ENCODE measurements at regions not wholly inside any gene's neighbourhood (a gene's known extent, or its start where the extent isn't known, plus 50 kb on each side); places are given as distances from the start of the nearest gene placed in this dataset.

- no peak for DNase-seq
Measured at GRCh38 chr5:54740141-54740540, 222.6 kb downstream of the SNX18 start.

DNA sequence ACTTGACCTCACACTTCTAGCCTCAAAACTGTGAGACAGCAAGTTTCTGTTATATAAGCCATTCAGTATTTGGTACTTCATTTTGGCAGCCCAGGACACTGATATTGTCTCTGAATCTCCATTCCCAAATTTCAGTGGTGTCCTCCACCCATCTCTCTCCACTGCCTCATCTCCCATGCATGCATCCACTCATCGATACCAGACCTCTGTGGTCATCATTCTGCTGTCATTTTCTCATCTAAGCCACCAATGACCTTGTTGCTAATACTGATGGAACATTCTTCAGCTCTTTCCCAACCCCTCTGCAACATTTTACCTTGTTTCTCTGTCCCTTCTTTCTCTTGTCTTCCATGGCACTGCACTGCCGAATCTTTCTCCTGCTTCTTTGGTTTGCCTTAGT is 221.8 kb downstream of the SNX18 start:
- DNase-seq = no peak

DNA sequence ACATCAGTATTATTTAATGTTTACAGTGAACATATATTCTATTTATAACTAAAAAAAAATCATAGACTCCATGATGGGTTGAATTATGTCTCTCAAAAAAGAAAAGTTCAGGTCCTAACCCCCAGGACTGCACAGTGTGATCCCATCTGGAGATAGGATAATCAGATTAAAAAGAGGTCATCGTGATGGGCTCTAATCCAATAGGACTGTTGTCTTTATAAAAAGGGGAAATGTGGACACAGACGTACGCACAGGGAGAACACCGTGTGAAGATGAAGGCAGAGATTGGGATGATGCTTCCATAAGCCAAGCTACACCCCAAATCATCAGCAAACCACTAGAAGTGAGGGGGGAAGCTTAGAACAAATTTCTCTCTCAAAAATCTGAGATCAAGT is 221.4 kb downstream of the SNX18 start:
- DNase-seq = no peak

DNA sequence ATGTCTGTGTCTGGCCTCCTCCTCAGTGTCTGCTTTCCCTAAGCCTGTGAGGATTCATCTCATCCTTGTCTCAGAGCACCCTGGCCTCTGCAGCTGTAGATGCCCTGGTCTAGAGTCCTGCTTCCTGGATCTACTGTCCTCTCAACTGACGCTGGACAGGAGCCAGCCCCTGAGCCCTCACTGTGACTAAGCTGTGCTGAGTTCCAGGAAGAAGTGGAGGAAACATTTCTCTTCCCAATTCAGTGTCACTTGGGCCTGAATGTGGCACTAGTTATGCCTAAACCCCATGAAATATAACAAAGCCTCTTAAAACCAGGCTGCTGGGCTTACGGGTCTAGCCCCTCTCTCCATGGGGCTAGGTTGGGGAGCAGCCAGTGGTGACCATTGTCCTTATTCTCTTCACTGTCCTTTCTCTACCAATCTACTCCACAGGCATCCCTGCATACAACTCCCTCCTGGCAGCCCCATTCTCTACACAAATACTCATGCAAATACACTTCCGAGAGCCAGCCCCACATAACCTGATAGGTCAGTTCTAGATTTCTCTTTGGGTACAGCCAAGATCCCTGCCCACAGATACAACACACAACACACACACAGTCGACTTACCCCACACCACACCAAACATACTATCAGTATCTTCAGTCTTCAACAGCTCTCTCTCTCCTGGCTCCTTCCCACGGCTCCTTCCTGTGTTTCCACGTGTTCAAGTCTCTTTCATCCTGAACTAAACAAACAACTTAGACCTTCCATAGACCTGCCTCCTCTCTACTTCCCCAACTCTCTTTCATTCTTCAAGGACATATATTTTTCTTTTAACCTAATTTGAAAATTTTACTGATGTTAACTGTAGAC is 220.8 kb downstream of the SNX18 start:
- DNase-seq = no peak

DNA sequence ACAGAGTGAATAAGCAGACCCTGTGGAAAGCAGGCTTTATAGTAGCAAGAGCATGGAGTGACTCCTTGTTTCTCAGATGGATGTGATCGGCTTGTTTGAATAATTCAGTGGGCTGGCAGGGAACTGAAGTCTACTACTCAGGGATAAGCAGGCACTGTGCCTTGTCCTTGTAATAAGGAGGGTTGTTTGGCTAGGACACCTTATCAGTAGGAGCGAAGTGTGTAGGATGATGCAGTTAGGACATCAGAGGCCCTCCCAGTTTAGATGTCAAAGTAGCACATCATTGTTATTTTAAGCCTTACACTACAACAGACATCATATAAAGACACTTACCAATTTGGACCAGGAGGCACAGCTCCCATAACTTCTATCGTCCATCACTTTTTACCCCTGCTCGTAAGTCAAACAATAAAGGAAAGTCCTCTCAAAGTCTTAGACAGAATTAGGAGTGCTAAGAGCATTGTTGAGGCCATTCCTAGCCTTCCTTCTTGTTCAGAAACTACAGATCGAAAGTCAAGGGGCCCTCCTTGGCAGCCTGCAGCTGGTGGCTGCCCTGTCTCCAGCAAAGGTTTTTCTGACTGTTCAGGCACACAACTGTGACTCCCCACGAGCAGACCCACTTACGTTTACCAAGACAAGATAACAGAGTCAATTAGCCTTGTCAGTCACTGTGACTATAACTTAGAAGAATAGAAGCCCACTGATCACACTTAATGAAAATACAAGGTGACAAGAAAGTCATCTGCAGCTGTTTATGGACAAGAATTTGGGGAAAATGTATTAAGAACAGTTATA is 218.6 kb downstream of the SNX18 start:
- no peak for DNase-seq

DNA sequence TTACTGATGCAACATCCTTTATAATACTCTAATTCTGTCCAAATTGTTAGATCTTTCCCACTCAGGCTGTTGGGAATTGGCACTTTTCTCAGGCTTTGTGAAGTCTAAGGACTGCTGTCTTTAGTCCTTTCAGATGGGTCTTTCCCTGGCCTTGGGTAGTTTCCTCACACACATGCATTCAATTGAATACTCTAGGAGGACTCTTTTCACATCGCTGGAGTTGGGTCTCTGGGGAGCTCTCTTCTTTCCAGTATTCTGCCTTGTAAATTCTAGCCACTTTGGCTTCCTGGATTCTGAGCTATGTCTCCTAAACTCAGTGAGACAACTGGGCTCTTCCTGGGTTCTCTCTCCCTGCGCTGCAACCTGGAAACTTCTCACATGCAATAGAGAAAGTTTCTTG is 215.5 kb downstream of the SNX18 start:
- no peak for DNase-seq

DNA sequence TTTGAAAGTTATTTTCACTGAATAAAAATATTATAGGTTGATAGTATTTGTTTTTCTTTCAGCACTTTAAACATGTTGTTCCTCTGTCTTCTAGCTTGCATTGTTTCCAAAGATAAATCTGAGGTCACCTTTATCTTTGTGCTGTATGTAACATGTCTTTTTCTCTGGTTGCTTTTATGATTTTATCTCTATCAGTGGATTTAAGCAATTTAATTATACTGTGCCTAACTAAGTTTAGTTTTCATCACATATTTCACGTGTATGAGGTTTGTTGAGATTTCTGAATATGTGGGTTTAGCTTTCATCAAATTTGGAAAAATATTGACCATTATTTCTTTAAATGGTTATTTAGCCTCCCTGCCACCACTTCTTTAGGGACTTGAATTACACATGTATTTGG is 214.5 kb downstream of the SNX18 start:
- DNase-seq = no peak

DNA sequence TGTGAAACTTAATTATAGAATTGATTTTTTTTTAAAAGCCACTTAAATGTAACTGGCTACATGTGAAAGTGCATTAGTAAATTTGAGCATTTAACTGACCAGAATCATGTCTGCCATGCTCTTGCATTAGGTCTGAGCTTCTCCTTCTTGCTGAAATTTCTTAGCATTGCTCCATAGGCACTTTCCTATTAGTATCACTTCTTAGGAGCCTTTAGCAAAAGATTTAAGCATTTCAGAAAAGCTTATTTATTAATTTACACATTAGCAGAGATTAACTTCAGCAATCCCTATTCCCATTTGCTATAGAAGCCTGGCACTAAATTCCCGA is 211.0 kb downstream of the SNX18 start:
- no peak for DNase-seq

DNA sequence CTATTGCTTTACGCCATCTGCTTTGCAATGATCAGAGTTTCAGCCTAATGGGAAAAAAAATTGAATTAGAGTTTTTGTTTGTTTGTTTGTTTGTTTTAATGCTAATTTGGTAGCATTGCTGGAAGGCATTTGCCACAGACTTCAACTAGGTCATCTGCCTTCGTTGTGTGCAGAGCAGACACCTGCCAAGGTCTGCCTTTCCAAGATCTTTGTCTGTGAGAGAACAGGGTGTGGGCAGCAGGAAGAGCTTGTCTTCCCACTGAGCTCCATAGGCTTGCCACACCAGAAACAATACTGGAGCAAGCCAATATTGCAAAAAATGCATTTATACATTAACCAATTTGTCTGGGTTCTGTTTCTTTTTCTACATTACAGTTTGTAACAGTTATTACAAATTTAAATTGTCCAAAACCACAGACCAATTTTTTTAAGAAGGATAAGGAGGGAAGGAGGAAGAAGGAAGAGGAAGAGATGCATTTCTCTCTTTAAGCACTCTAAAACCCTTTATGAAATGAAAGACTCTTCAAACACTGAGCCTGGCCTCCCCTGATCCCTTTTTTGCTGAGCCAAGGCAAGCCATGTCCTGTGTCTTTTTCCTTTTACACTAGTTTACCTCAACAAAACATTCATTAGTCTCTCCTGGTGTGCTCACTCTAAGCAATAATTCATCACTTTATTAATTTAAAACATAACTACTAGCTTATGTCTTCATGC is 210.5 kb downstream of the SNX18 start:
- no peak for DNase-seq

DNA sequence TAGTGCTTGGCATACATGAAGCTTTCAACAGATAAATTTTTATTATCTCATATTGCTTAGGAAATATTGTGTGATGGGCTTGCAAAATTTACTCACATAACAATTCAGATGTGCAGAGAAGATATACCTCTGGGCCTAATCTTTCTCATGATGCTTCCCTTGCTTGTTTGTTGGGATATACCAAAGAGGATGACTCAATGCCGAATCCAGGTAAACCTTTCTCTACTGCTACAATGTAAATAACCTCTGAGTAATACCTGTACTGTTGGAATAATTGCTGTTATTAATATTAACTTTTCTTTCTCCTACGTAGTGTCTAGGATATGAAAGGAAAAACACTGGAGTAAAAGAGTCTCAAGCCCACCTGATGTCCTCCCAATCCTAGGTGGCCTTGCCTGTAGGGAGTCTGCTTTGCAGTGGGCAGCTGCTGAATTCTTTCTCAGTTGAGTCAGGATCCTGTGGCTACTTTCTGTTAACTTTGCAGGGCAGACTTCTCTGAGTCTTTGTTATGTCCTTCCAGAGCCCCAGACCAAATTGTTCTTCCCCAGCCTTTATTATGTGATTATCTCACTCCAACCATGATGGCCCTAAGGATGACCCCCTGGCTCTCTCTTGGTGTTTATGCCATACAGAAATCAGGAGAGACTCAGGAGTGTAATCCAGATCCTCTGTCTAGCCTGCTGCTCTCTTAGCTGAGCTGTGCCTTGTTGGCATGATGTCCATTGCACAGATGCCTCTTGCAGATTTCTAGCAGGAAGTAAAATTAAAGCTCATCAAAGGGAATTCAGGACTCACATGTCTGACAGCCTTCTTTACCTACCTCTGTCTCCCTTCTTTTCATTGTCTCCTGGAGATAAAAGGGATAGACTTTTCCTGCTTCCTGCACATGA is 208.1 kb downstream of the SNX18 start:
- no peak for DNase-seq

GRCh38 chr5:54722846-54723433 is 205.4 kb downstream of the SNX18 start:
- no peak for DNase-seq

GRCh38 chr5:54721951-54722654 is 204.5 kb downstream of the SNX18 start:
- no peak for DNase-seq

GRCh38 chr5:54721116-54721515 is 203.6 kb downstream of the SNX18 start:
- no peak for DNase-seq

DNA sequence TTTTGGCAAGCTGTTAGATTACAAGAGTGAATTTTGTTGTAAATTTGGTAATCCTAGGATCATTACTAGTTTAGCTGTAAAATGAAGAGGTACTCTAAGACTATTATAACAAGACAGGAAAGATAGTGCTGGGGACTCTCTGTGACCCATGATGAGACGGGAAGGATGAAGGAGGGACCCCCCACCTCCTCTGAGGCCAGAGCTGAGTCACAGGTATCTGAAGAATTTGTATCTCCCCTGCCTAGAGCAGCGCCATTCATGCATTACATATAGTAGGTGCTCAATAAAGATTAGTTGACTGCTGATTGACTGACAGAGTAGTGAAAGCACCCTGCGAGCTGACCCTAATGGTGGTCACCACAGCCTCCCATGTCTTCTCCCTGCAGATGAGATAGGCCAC is 202.8 kb downstream of the SNX18 start:
- DNase-seq = no peak

DNA sequence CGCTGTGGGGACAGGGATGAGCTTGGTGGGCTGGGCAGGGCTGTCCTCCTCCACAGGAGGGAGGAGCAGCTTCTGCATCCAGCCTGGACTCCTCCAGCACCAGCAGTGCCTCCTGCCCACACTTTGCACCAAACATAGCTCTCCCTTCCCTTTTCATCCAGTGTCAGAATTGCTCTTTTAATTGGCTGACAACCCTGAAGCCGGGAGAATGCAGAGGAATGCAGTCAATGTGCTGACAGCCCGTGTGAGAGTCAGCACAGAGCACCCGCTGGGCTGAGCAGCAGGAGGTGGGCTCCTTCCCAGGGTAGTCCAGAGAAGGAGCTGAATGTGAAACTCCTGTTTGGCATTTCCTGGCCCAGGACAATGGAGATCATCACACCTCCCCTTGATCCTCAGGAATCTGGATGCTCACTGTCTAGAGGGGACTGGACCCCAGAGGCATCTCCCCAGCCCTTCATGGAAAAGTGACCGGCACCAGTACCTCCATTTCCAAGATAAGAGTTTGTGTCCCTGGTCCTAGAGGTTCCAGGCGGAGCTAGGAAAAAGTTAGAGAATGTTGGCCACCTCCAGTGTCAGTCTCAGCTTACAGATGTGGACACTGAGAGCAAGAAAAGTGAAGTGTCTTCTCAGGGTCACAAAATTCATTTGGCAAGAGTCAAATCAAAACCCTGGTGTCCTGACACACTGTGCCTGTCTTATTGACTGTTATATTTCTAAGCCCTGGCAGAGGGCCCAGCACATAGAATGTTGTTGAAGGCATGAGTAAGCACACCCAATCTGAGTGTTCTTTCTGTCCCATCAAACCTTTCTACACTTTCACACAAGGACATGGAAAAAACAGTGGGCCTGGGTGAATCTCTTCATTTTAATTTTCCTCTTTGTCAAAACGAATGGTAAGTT is 202.1 kb downstream of the SNX18 start:
- no peak for DNase-seq

- DNase-seq = no peak
Measured at GRCh38 chr5:54718656-54719055, 201.1 kb downstream of the SNX18 start.

DNA sequence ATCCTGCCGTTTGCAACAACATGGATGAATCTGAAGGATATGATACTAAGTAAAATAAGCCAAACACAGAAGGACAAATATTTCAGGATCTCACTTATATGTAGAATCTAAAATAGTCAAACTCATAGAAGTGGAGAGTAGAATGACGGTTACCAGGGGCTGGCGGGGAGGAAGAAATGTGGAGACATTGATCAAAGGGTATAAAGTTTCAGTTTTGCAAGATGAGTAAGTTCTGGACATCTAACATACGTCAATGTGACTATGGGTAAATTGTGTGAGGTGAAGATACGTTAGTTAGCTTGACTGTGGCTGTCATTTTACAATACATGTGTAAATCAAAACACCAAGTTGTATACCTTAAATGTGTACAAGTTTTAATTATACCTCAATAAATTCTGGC is 200.3 kb downstream of the SNX18 start:
- DNase-seq = no peak

- DNase-seq = no peak
Measured at GRCh38 chr5:54717459-54717858, 199.9 kb downstream of the SNX18 start.

- no peak for DNase-seq
Measured at GRCh38 chr5:54713923-54714581, 196.5 kb downstream of the SNX18 start.

GRCh38 chr5:54709096-54709495 is 191.5 kb downstream of the SNX18 start:
- no peak for DNase-seq

Data from activated gamma-delta T cell treated with Interleukin-2 at 50 U/mL for 16 hours (primary cell).